ENCODE measurements at regions not wholly inside any gene's neighbourhood (a gene's known extent, or its start where the extent isn't known, plus 50 kb on each side); places are given as distances from the start of the nearest gene placed in this dataset.

DNA sequence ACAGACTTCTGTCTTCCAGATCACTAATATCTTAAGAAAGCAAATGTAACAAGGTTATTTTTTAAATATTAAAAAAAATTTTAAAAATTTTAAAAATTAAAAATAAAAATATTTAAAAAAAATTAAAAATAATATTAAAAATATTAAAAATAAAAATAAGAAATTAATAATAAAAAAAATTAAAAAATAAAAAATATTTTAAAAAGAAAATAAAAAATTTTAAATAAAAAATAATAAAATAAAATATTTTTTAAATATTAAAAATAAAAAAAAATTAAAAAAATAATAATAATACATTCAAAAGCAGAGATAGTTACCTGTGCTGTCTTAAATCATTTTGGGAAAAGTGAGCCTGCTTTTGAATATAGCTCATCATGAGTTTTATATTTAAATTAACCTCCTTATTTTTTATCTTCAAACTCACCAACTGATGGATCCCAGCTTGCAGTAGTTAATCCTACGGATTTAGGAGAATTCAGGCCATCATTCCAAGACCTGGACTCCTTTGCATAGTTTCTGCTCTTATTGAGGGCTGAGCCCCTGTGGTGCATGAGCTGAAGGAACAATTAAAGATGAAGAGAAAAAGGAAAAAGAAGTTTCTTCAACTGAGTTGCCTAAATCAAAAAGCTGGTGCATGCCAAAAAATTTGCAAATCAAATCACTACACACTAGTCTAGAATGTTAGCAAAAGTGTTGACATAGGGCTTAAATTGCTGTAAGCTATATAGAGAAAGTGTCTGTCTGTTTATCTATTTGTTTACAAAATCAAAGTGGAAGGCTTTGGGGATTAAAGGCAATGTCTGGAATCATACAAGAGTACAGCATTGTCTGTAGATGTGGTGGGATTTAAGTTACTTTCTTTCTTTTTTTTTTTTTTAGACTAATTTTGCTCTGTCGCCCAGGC is 50.5 kb upstream of the ZNF438 start:
- intact Hi-C loops (cut with micrococcal nuclease): loop anchor here (2.0 to 10.0 kb wide), 4 partner anchors 53 to 297 kb away; no protein-coding TSS in a partner anchor
- no peaks in the 10 kb centered on the region for H3K36me3 Mint-ChIP-seq (ENCODE audit: low read depth)
- no peak overlapping the region for H3K27ac Mint-ChIP-seq
- DNase-seq: no peak
- no peak overlapping the region for H3K4me3 Mint-ChIP-seq
- H3K4me1 Mint-ChIP-seq: peaks cover 4% of the 10 kb centered on the region
- no peaks in the 10 kb centered on the region for H3K9me3 Mint-ChIP-seq
- H3K27me3 Mint-ChIP-seq: no peaks in the 10 kb centered on the region

GRCh38 chr10:31083765-31084184 is 52.1 kb upstream of the ZNF438 start:
- peaks cover 11% of the 10 kb centered on the region for H3K4me1 Mint-ChIP-seq
- peak overlapping the region; percentile 66 for H3K27ac Mint-ChIP-seq
- no peak overlapping the region for H3K4me3 Mint-ChIP-seq
- DNase-seq: peak; percentile 91
- no peaks in the 10 kb centered on the region for H3K9me3 Mint-ChIP-seq
- no peaks in the 10 kb centered on the region for H3K27me3 Mint-ChIP-seq
- H3K36me3 Mint-ChIP-seq (ENCODE audit: low read depth): no peaks in the 10 kb centered on the region
- intact Hi-C loops (cut with micrococcal nuclease): loop anchor here (1.0 to 10.0 kb wide), 6 partner anchors 51 to 408 kb away; partner anchors contain the start of gene ZEB1

GRCh38 chr10:31087011-31087410 is 55.3 kb upstream of the ZNF438 start:
- H3K4me3 Mint-ChIP-seq: no peak overlapping the region
- H3K9me3 Mint-ChIP-seq: no peaks in the 10 kb centered on the region
- intact Hi-C loops (cut with micrococcal nuclease): loop anchor here (10.0 kb wide), 2 partner anchors 48 to 138 kb away; no protein-coding TSS in a partner anchor
- no peak for DNase-seq
- H3K27ac Mint-ChIP-seq: no peak overlapping the region
- peaks cover 23% of the 10 kb centered on the region for H3K4me1 Mint-ChIP-seq
- no peaks in the 10 kb centered on the region for H3K27me3 Mint-ChIP-seq
- no peaks in the 10 kb centered on the region for H3K36me3 Mint-ChIP-seq (ENCODE audit: low read depth)

DNA sequence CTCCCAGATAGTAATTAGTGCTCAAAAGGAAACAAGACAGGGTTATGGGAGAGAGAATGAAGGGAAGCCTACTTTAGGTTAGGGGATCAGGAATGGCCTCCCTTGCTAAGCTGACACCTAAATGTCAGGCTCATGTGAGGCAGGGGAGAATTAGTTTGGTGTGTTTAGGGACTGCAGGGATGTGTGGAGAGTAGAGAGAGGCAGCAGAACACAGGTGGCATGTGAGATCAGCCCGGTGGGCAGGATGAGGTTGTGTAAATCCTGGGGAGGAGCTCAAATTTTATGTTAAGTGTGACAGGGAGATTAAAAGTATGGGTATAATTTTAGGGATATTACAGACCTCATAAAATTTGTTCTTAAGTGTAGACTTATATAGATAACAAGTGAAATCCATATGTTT is 56.2 kb upstream of the ZNF438 start:
- H3K36me3 Mint-ChIP-seq (ENCODE audit: low read depth): no peaks in the 10 kb centered on the region
- H3K4me1 Mint-ChIP-seq: peaks cover 25% of the 10 kb centered on the region
- no peak for DNase-seq
- intact Hi-C loops (cut with micrococcal nuclease): loop anchor here (10.0 kb wide), 2 partner anchors 47 to 137 kb away; no protein-coding TSS in a partner anchor
- no peaks in the 10 kb centered on the region for H3K27me3 Mint-ChIP-seq
- H3K9me3 Mint-ChIP-seq: no peaks in the 10 kb centered on the region
- H3K27ac Mint-ChIP-seq: peak overlapping the region; percentile 29
- H3K4me3 Mint-ChIP-seq: no peak overlapping the region

DNA sequence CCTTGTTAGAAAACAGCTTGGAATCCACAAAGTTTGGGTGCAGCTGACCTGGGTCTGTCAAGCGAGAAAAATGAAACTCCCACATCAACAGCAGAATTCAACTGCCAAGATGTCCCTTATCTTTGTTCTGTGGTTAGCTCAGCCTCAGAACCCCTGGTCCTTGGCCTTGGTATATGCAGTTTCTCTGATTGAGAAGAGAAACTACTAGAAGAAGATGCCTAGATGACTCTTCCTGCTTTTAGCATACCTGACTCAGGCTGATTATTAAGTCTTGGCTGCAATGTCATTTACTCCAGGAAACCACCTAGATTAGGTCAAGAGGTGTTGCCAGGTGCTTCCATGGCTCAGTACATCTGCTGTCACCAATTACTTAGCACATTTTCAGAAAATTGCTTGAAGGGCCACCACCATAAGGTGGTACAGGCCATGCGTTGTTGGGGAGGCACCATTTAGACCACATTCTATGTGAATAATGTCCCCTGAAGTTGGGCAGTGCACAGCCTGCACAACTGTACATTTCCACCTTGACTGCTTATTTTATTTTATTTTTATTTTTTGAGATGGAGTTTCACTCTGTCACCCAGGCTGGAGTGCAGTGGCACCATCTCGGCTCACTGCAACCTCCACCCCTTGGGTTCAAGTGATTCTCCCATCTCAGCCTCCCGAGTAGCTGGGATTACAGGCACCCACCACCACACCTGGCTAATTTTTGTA is 59.4 kb upstream of the ZNF438 start:
- intact Hi-C loops (cut with micrococcal nuclease): no loop called here
- H3K27ac Mint-ChIP-seq: peak overlapping the region; percentile 21
- H3K27me3 Mint-ChIP-seq: no peaks in the 10 kb centered on the region
- H3K4me3 Mint-ChIP-seq: no peak overlapping the region
- H3K4me1 Mint-ChIP-seq: peaks cover 27% of the 10 kb centered on the region
- DNase-seq: peak; percentile 78
- peaks cover 9% of the 10 kb centered on the region for H3K9me3 Mint-ChIP-seq
- no peaks in the 10 kb centered on the region for H3K36me3 Mint-ChIP-seq (ENCODE audit: low read depth)

GRCh38 chr10:31095677-31096560 is 64.3 kb upstream of the ZNF438 start:
- intact Hi-C loops (cut with micrococcal nuclease): no loop called here
- no peak for DNase-seq
- no peaks in the 10 kb centered on the region for H3K27me3 Mint-ChIP-seq
- H3K36me3 Mint-ChIP-seq (ENCODE audit: low read depth): no peaks in the 10 kb centered on the region
- H3K4me1 Mint-ChIP-seq: peaks cover 37% of the 10 kb centered on the region
- H3K27ac Mint-ChIP-seq: peak overlapping the region; percentile 81
- no peak overlapping the region for H3K4me3 Mint-ChIP-seq
- peaks cover 17% of the 10 kb centered on the region for H3K9me3 Mint-ChIP-seq

- no peak overlapping the region for H3K4me3 Mint-ChIP-seq
- peaks cover 17% of the 10 kb centered on the region for H3K9me3 Mint-ChIP-seq
- H3K36me3 Mint-ChIP-seq (ENCODE audit: low read depth): no peaks in the 10 kb centered on the region
- intact Hi-C loops (cut with micrococcal nuclease): no loop called here
- peaks cover 51% of the 10 kb centered on the region for H3K4me1 Mint-ChIP-seq
- DNase-seq: no peak
- no peaks in the 10 kb centered on the region for H3K27me3 Mint-ChIP-seq
- no peak overlapping the region for H3K27ac Mint-ChIP-seq
These were observed 66.4 kb upstream of the ZNF438 start for GRCh38 chr10:31098046-31098445.

DNA sequence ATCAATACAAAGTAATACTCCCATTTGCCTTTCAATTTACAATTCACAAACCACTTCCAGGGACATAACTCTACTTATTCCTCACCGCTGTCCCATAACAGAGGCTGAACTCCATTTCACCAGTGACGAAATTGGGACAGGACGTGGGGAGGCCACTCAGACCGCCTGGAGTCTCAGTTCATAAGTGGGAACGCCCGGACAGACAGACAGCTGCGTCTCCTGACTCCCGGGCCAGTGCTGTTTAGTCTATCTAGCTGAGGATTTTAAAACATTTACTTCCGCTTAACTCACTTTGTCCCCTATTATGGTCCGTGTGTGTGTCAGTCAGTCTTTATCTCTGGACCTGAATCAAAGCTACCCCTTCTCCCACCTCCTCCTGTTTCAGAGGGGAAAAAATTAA is 67.4 kb upstream of the ZNF438 start:
- Mint-ChIP-seq H3K27me3 (no peaks in the 10 kb centered on the region), H3K36me3 (ENCODE audit: low read depth) (no peaks in the 10 kb centered on the region), H3K4me1 (peaks cover 54% of the 10 kb centered on the region), H3K4me3 (no peak overlapping the region), H3K27ac (peak overlapping the region; percentile 93), H3K9me3 (peaks cover 12% of the 10 kb centered on the region)
- DNase-seq: no peak
- intact Hi-C loops (cut with micrococcal nuclease): no loop called here

GRCh38 chr10:31099664-31100063 is 68.0 kb upstream of the ZNF438 start:
- peak overlapping the region; percentile 45 for H3K4me3 Mint-ChIP-seq
- H3K9me3 Mint-ChIP-seq: peaks cover 12% of the 10 kb centered on the region
- no peaks in the 10 kb centered on the region for H3K27me3 Mint-ChIP-seq
- H3K36me3 Mint-ChIP-seq (ENCODE audit: low read depth): no peaks in the 10 kb centered on the region
- peak; percentile 67 for DNase-seq
- intact Hi-C loops (cut with micrococcal nuclease): loop anchor here (1.0 to 5.0 kb wide), 6 partner anchors 67 to 662 kb away; partner anchors contain the start of gene ZEB1
- peak overlapping the region; percentile 93 for H3K27ac Mint-ChIP-seq
- peaks cover 60% of the 10 kb centered on the region for H3K4me1 Mint-ChIP-seq

- intact Hi-C loops (cut with micrococcal nuclease): loop anchor here (1.0 to 5.0 kb wide), 6 partner anchors 68 to 663 kb away; partner anchors contain the start of gene ZEB1
- H3K27ac Mint-ChIP-seq: peak overlapping the region; percentile 93
- peak overlapping the region; percentile 45 for H3K4me3 Mint-ChIP-seq
- no peaks in the 10 kb centered on the region for H3K27me3 Mint-ChIP-seq
- H3K9me3 Mint-ChIP-seq: peaks cover 12% of the 10 kb centered on the region
- DNase-seq: no peak
- H3K36me3 Mint-ChIP-seq (ENCODE audit: low read depth): no peaks in the 10 kb centered on the region
- peaks cover 63% of the 10 kb centered on the region for H3K4me1 Mint-ChIP-seq
These were observed 68.5 kb upstream of the ZNF438 start for GRCh38 chr10:31100115-31100601.

DNA sequence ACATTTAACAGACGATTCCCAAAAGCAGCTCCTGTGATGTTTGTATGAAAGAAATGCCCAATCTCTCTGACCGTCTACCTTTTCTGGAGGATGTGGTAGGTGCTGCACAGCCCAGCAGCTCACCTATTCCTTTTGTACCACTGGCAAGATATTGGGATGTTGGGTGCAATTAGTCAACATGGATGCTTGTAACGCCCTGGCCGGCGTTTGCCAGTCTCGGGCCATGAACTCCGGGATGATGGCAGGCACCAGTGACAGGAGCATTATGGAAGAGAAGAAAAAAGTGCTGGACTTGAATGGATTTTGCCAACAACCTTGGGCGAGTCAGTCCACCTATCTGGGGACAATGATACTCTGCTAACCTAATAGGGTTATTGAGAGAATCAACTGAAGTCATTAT is 69.0 kb upstream of the ZNF438 start:
- peaks cover 12% of the 10 kb centered on the region for H3K9me3 Mint-ChIP-seq
- intact Hi-C loops (cut with micrococcal nuclease): loop anchor here (1.0 to 5.0 kb wide), 8 partner anchors 34 to 663 kb away; partner anchors contain the start of gene ZEB1
- peak overlapping the region; percentile 93 for H3K27ac Mint-ChIP-seq
- H3K36me3 Mint-ChIP-seq (ENCODE audit: low read depth): no peaks in the 10 kb centered on the region
- no peaks in the 10 kb centered on the region for H3K27me3 Mint-ChIP-seq
- peak overlapping the region; percentile 76 for H3K4me3 Mint-ChIP-seq
- H3K4me1 Mint-ChIP-seq: peaks cover 64% of the 10 kb centered on the region
- no peak for DNase-seq

DNA sequence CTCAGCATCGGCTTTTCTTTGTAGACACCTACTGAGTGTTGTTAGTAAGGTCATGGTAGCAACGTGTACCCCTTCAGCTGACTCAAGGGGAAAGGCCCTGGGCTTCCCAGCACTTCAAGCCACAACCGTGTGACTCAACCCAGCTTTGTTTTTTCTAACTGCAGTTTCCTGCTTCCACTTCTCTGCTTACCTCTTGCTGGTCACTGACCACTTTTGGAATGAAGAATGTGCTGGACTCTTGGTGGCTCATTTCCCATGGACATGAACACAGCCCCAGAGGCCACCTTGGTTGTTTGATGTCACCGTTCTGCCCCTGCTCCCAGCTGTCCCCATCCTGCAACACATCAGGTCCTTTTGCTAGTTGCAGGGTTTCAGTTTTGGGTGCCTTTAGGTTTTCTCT is 69.5 kb upstream of the ZNF438 start:
- H3K27me3 Mint-ChIP-seq: no peaks in the 10 kb centered on the region
- H3K4me3 Mint-ChIP-seq: peak overlapping the region; percentile 76
- no peaks in the 10 kb centered on the region for H3K36me3 Mint-ChIP-seq (ENCODE audit: low read depth)
- peaks cover 7% of the 10 kb centered on the region for H3K9me3 Mint-ChIP-seq
- intact Hi-C loops (cut with micrococcal nuclease): loop anchor here (1.0 to 5.0 kb wide), 6 partner anchors 33 to 664 kb away; partner anchors contain the start of gene ZEB1
- peaks cover 60% of the 10 kb centered on the region for H3K4me1 Mint-ChIP-seq
- peak overlapping the region; percentile 93 for H3K27ac Mint-ChIP-seq
- peak; percentile 89 for DNase-seq

GRCh38 chr10:31102421-31102820 is 70.8 kb upstream of the ZNF438 start:
- no peaks in the 10 kb centered on the region for H3K27me3 Mint-ChIP-seq
- peak overlapping the region; percentile 81 for H3K27ac Mint-ChIP-seq
- intact Hi-C loops (cut with micrococcal nuclease): loop anchor here (5.0 kb wide), 2 partner anchors 105 to 665 kb away; no protein-coding TSS in a partner anchor
- DNase-seq: no peak
- peaks cover 54% of the 10 kb centered on the region for H3K4me1 Mint-ChIP-seq
- H3K9me3 Mint-ChIP-seq: peaks cover 4% of the 10 kb centered on the region
- H3K4me3 Mint-ChIP-seq: no peak overlapping the region
- H3K36me3 Mint-ChIP-seq (ENCODE audit: low read depth): no peaks in the 10 kb centered on the region

Measured in activated CD4-positive, alpha-beta T cell treated with anti-CD3 and anti-CD28 coated beads, Interleukin-2, amount 10 ng/mL, durations not matched to agents 24 days and 14 days (primary cell).